ENCODE measurements at regions not wholly inside any gene's neighbourhood (a gene's known extent, or its start where the extent isn't known, plus 50 kb on each side); places are given as distances from the start of the nearest gene placed in this dataset.
A peak's percentile ranks its signal among the peaks of the same experiment; 100 is the strongest.
"Not testable (repeated sequence)": the region's sequence is repeated elsewhere in the genome, so short reads cannot be mapped to it uniquely, and the experiment has no call there.

- no peak for DNase-seq (ENCODE audit: low read depth in 2 of 2)
Measured at GRCh38 chr5:152689250-152689711, 284.2 kb upstream of the NMUR2 start.

GRCh38 chr5:152694231-152694630 lies 289.2 kb upstream of the NMUR2 start:
- DNase-seq (ENCODE audit: low read depth in 2 of 2) = no peak

- DNase-seq (ENCODE audit: low read depth in 2 of 2) = no peak
Measured at GRCh38 chr5:152701305-152701949, 296.3 kb upstream of the NMUR2 start.

GRCh38 chr5:152704286-152704685 lies 299.2 kb upstream of the NMUR2 start:
- no peak for DNase-seq (ENCODE audit: low read depth in 2 of 2)

GRCh38 chr5:152711801-152712388 lies 306.8 kb upstream of the NMUR2 start:
- peak; percentile 31 to 47 for DNase-seq (ENCODE audit: low read depth in 2 of 2)

- DNase-seq (ENCODE audit: low read depth in 2 of 2) = no peak
Measured at GRCh38 chr5:152717393-152717792, 312.3 kb upstream of the NMUR2 start.

- DNase-seq (ENCODE audit: low read depth in 2 of 2) = no peak
Measured at GRCh38 chr5:152723482-152723881, 318.4 kb upstream of the NMUR2 start.

- DNase-seq (ENCODE audit: low read depth in 2 of 2) = no peak
Measured at GRCh38 chr5:152730176-152730575, 325.1 kb upstream of the NMUR2 start.

- DNase-seq (ENCODE audit: low read depth in 2 of 2) = no peak
Measured at GRCh38 chr5:152736906-152737305, 331.8 kb upstream of the NMUR2 start.

GRCh38 chr5:152739916-152740315 lies 334.8 kb upstream of the NMUR2 start:
- DNase-seq (ENCODE audit: low read depth in 2 of 2) = no peak

GRCh38 chr5:152741126-152741525 lies 336.0 kb upstream of the NMUR2 start:
- DNase-seq (ENCODE audit: low read depth in 2 of 2) = not testable (repeated sequence)

GRCh38 chr5:152787709-152788217 lies 382.7 kb upstream of the NMUR2 start:
- not testable (repeated sequence) for DNase-seq (ENCODE audit: low read depth in 2 of 2)

GRCh38 chr5:152801886-152802285 lies 396.8 kb upstream of the NMUR2 start:
- no peak for DNase-seq (ENCODE audit: low read depth in 2 of 2)

- DNase-seq (ENCODE audit: low read depth in 2 of 2) = peak; percentile 3 to 6
Measured at GRCh38 chr5:152804179-152804578, 399.1 kb upstream of the NMUR2 start.

GRCh38 chr5:152811988-152812387 lies 406.9 kb upstream of the NMUR2 start:
- DNase-seq (ENCODE audit: low read depth in 2 of 2) = no peak

GRCh38 chr5:152813526-152813925 lies 408.4 kb upstream of the NMUR2 start:
- no peak for DNase-seq (ENCODE audit: low read depth in 2 of 2)

GRCh38 chr5:152819891-152820290 lies 414.8 kb upstream of the NMUR2 start:
- no peak for DNase-seq (ENCODE audit: low read depth in 2 of 2)

- no peak for DNase-seq (ENCODE audit: low read depth in 2 of 2)
Measured at GRCh38 chr5:152824316-152824715, 419.2 kb upstream of the NMUR2 start.

GRCh38 chr5:152838241-152838786 lies 433.2 kb upstream of the NMUR2 start:
- DNase-seq (ENCODE audit: low read depth in 2 of 2) = no peak

- no peak for DNase-seq (ENCODE audit: low read depth in 2 of 2)
Measured at GRCh38 chr5:152844713-152845112, 439.6 kb upstream of the NMUR2 start.

GRCh38 chr5:152853361-152853760 lies 448.3 kb upstream of the NMUR2 start:
- no peak for DNase-seq (ENCODE audit: low read depth in 2 of 2)

- peak; percentile 70 to 75 for DNase-seq (ENCODE audit: low read depth in 2 of 2)
Measured at GRCh38 chr5:152855441-152855840, 450.4 kb upstream of the NMUR2 start.

GRCh38 chr5:152861231-152861630 lies 456.2 kb upstream of the NMUR2 start:
- DNase-seq (ENCODE audit: low read depth in 2 of 2) = no peak

All from fibroblast of skin of left biceps (primary cell).